ENCODE measurements at regions not wholly inside any gene's neighbourhood (a gene's known extent, or its start where the extent isn't known, plus 50 kb on each side); places are given as distances from the start of the nearest gene placed in this dataset.

GRCh38 chr1:190904091-190904695 lies 426.5 kb upstream of the BRINP3 start:
- no peaks in the 10 kb centered on the region for H3K36me3 ChIP-seq (ENCODE audit: insufficient read depth, low read length)
- no peaks in the 10 kb centered on the region for H3K9me2 ChIP-seq (ENCODE audit: insufficient read depth, low read length)
- BruUV-seq (replicated peaks) = no TSS peak
- no peak overlapping the region for H2AFZ ChIP-seq (ENCODE audit: low read length)
- no peak overlapping the region for H3K4me2 ChIP-seq (ENCODE audit: low read length)
- no peak overlapping the region for H3K27ac ChIP-seq (ENCODE audit: low read depth, low read length, poor library complexity, severe bottlenecking)
- POLR2A ChIA-PET = interaction anchor here (0.6 kb wide), 1 partner anchor 173 kb away, joined by 3 read pairs; no protein-coding TSS in a partner anchor
- H3K9me3 ChIP-seq (ENCODE audit: low read length) = no peaks in the 10 kb centered on the region
- no peaks in the 10 kb centered on the region for H3K4me1 ChIP-seq (ENCODE audit: insufficient read depth, low read length, poor library complexity, severe bottlenecking)
- H4K20me1 ChIP-seq (ENCODE audit: insufficient read depth, low read length) = no peaks in the 10 kb centered on the region
- DNase-seq (ENCODE audit: low spot score) = no peak
- H3K4me3 ChIP-seq (ENCODE audit: low read depth, low read length, poor library complexity, severe bottlenecking) = no peak overlapping the region
- no peak for TF ChIP-seq CTCF (conservative IDR thresholded peaks at IDR 0.05; ENCODE audit: low read length)
- TF ChIP-seq EZH2phosphoT487 (IDR thresholded peaks at IDR 0.05; ENCODE audit: borderline replicate concordance, low read depth, low read length) = no peak
- H3K79me2 ChIP-seq (ENCODE audit: insufficient read depth, low read depth, low read length) = no peaks in the 10 kb centered on the region
- CTCF ChIA-PET (ENCODE audit: unreplicated experiment) = no interaction called here
- intact Hi-C loops (cut with micrococcal nuclease; ENCODE audit: unreplicated experiment) = no loop called here

- ChIA-PET CTCF (ENCODE audit: unreplicated experiment) (no interaction called here), POLR2A (interaction anchor here (0.6 kb wide), 1 partner anchor 1786 kb away, joined by 3 read pairs; no protein-coding TSS in a partner anchor)
- intact Hi-C loops (cut with micrococcal nuclease; ENCODE audit: unreplicated experiment) = no loop called here
- no peaks in the 10 kb centered on the region for H3K9me3 ChIP-seq (ENCODE audit: low read length)
- H3K9me2 ChIP-seq (ENCODE audit: insufficient read depth, low read length) = no peaks in the 10 kb centered on the region
- H3K4me1 ChIP-seq (ENCODE audit: insufficient read depth, low read length, poor library complexity, severe bottlenecking) = no peaks in the 10 kb centered on the region
- no peak overlapping the region for H3K4me3 ChIP-seq (ENCODE audit: low read depth, low read length, poor library complexity, severe bottlenecking)
- H3K27ac ChIP-seq (ENCODE audit: low read depth, low read length, poor library complexity, severe bottlenecking) = no peak overlapping the region
- no TSS peak for BruUV-seq (replicated peaks)
- H2AFZ ChIP-seq (ENCODE audit: low read length) = no peak overlapping the region
- no peaks in the 10 kb centered on the region for H3K79me2 ChIP-seq (ENCODE audit: insufficient read depth, low read depth, low read length)
- no peaks in the 10 kb centered on the region for H3K36me3 ChIP-seq (ENCODE audit: insufficient read depth, low read length)
- TF ChIP-seq CTCF (conservative IDR thresholded peaks at IDR 0.05; ENCODE audit: low read length) (no peak), EZH2phosphoT487 (IDR thresholded peaks at IDR 0.05; ENCODE audit: borderline replicate concordance, low read depth, low read length) (no peak)
- no peaks in the 10 kb centered on the region for H4K20me1 ChIP-seq (ENCODE audit: insufficient read depth, low read length)
- H3K4me2 ChIP-seq (ENCODE audit: low read length) = no peak overlapping the region
- no peak for DNase-seq (ENCODE audit: low spot score)
These were observed 428.6 kb upstream of the BRINP3 start for GRCh38 chr1:190906206-190906725.

GRCh38 chr1:190908246-190908645 lies 430.6 kb upstream of the BRINP3 start:
- H3K27ac ChIP-seq (ENCODE audit: low read depth, low read length, poor library complexity, severe bottlenecking) = no peak overlapping the region
- DNase-seq (ENCODE audit: low spot score) = no peak
- H3K79me2 ChIP-seq (ENCODE audit: insufficient read depth, low read depth, low read length) = no peaks in the 10 kb centered on the region
- H4K20me1 ChIP-seq (ENCODE audit: insufficient read depth, low read length) = no peaks in the 10 kb centered on the region
- H2AFZ ChIP-seq (ENCODE audit: low read length) = no peak overlapping the region
- ChIA-PET POLR2A (no interaction called here), CTCF (ENCODE audit: unreplicated experiment) (no interaction called here)
- H3K4me2 ChIP-seq (ENCODE audit: low read length) = no peak overlapping the region
- BruUV-seq (replicated peaks) = no TSS peak
- TF ChIP-seq EZH2phosphoT487 (IDR thresholded peaks at IDR 0.05; ENCODE audit: borderline replicate concordance, low read depth, low read length) (no peak), CTCF (conservative IDR thresholded peaks at IDR 0.05; ENCODE audit: low read length) (no peak)
- intact Hi-C loops (cut with micrococcal nuclease; ENCODE audit: unreplicated experiment) = no loop called here
- no peak overlapping the region for H3K4me3 ChIP-seq (ENCODE audit: low read depth, low read length, poor library complexity, severe bottlenecking)
- H3K36me3 ChIP-seq (ENCODE audit: insufficient read depth, low read length) = no peaks in the 10 kb centered on the region
- H3K9me3 ChIP-seq (ENCODE audit: low read length) = no peaks in the 10 kb centered on the region
- no peaks in the 10 kb centered on the region for H3K4me1 ChIP-seq (ENCODE audit: insufficient read depth, low read length, poor library complexity, severe bottlenecking)
- no peaks in the 10 kb centered on the region for H3K9me2 ChIP-seq (ENCODE audit: insufficient read depth, low read length)

All from OCI-LY7 (cell line).